Activated naive CD4-positive, alpha-beta T cell treated with anti-CD3 and anti-CD28 coated beads, Interleukin-2, amount 10 ng/mL, durations not matched to agents 7 days and 5 days (primary cell): ENCODE measurements at regions not wholly inside any gene's neighbourhood (a gene's known extent, or its start where the extent isn't known, plus 50 kb on each side); places are given as distances from the start of the nearest gene placed in this dataset.

ENCODE experiments used
- CTCF ChIA-PET: fragments of 350-600 bp; sonication (Branson Sonifier 250); formaldehyde crosslinking; loops from one replicate; lab custom pipeline; 2021; ENCODE audit warnings: antibody characterized with exemption; lab: Charles Lee
- DNase-seq: peaks from one replicate; pipeline ENCODE4 v3.0.0-alpha.2; 2020
- H3K27ac Mint-ChIP-seq: one replicate; pipeline ENCODE4 v1.8.0; 2021; ENCODE audit warnings: mild to moderate bottlenecking, moderate library complexity, mixed read lengths
- H3K27me3 Mint-ChIP-seq: one replicate; pipeline ENCODE4 v1.8.0; 2021; ENCODE audit warnings: mild to moderate bottlenecking, mixed read lengths
- H3K36me3 Mint-ChIP-seq: one replicate; pipeline ENCODE4 v1.8.0; 2021; ENCODE audit warnings: mixed read lengths
- H3K4me1 Mint-ChIP-seq: one replicate; pipeline ENCODE4 v1.8.0; 2021; ENCODE audit warnings: mixed read lengths
- H3K4me3 Mint-ChIP-seq: one replicate; pipeline ENCODE4 v1.8.0; 2021; ENCODE audit warnings: mild to moderate bottlenecking, moderate library complexity, mixed read lengths
- H3K9me3 Mint-ChIP-seq: one replicate; pipeline ENCODE4 v1.8.0; 2021; ENCODE audit warnings: mixed read lengths

GRCh38 chr5:31113101-31113500, 80.4 kb upstream of the CDH6 start:
- CTCF ChIA-PET, result no interaction called here
- H3K27ac Mint-ChIP-seq, result no peak overlapping the region
- H3K4me1 Mint-ChIP-seq, result no peaks in the 10 kb centered on the region
- H3K4me3 Mint-ChIP-seq, result no peak overlapping the region
- no peaks in the 10 kb centered on the region for H3K27me3 Mint-ChIP-seq
- H3K36me3 Mint-ChIP-seq, result no peaks in the 10 kb centered on the region
- DNase-seq, result no peak
- peaks cover 8% of the 10 kb centered on the region for H3K9me3 Mint-ChIP-seq

- CTCF ChIA-PET, result no interaction called here
- peaks cover 8% of the 10 kb centered on the region for H3K9me3 Mint-ChIP-seq
Observed at GRCh38 chr5:31107091-31107518, 86.4 kb upstream of the CDH6 start.

GRCh38 chr5:31106691-31107090, 86.8 kb upstream of the CDH6 start:
- CTCF ChIA-PET, result no interaction called here
- peaks cover 8% of the 10 kb centered on the region for H3K9me3 Mint-ChIP-seq
- no peak overlapping the region for H3K4me3 Mint-ChIP-seq
- H3K27me3 Mint-ChIP-seq, result no peaks in the 10 kb centered on the region
- H3K4me1 Mint-ChIP-seq, result no peaks in the 10 kb centered on the region
- DNase-seq, result no peak
- no peaks in the 10 kb centered on the region for H3K36me3 Mint-ChIP-seq
- H3K27ac Mint-ChIP-seq, result no peak overlapping the region

More at GRCh38 chr5:31107091-31107518, 86.4 kb upstream of the CDH6 start:
- no peak for DNase-seq
- no peak overlapping the region for H3K27ac Mint-ChIP-seq
- no peaks in the 10 kb centered on the region for H3K36me3 Mint-ChIP-seq
- no peaks in the 10 kb centered on the region for H3K27me3 Mint-ChIP-seq
- no peak overlapping the region for H3K4me3 Mint-ChIP-seq
- H3K4me1 Mint-ChIP-seq, result no peaks in the 10 kb centered on the region

- no peak for DNase-seq
- Mint-ChIP-seq H3K4me1 (no peaks in the 10 kb centered on the region), H3K36me3 (no peaks in the 10 kb centered on the region), H3K27ac (no peak overlapping the region), H3K9me3 (peaks cover 6% of the 10 kb centered on the region), H3K27me3 (no peaks in the 10 kb centered on the region), H3K4me3 (no peak overlapping the region)
- CTCF ChIA-PET, result no interaction called here
Observed at GRCh38 chr5:31106278-31106677, 87.2 kb upstream of the CDH6 start.

- DNase-seq, result no peak
- Mint-ChIP-seq H3K4me3 (no peak overlapping the region), H3K4me1 (no peaks in the 10 kb centered on the region), H3K27ac (no peak overlapping the region), H3K36me3 (no peaks in the 10 kb centered on the region), H3K27me3 (no peaks in the 10 kb centered on the region), H3K9me3 (peaks cover 5% of the 10 kb centered on the region)
- CTCF ChIA-PET, result no interaction called here
Observed at GRCh38 chr5:31104775-31105174, 88.7 kb upstream of the CDH6 start.

GRCh38 chr5:31100781-31101310, 92.6 kb upstream of the CDH6 start:
- Mint-ChIP-seq H3K27ac (no peak overlapping the region), H3K36me3 (no peaks in the 10 kb centered on the region), H3K4me3 (no peak overlapping the region), H3K27me3 (no peaks in the 10 kb centered on the region), H3K4me1 (no peaks in the 10 kb centered on the region), H3K9me3 (no peaks in the 10 kb centered on the region)
- CTCF ChIA-PET, result no interaction called here
- no peak for DNase-seq

GRCh38 chr5:31100047-31100575, 93.4 kb upstream of the CDH6 start:
- no peak overlapping the region for H3K4me3 Mint-ChIP-seq
- no peak overlapping the region for H3K27ac Mint-ChIP-seq
- no peak for DNase-seq
- H3K9me3 Mint-ChIP-seq, result no peaks in the 10 kb centered on the region
- no peaks in the 10 kb centered on the region for H3K27me3 Mint-ChIP-seq
- no peaks in the 10 kb centered on the region for H3K4me1 Mint-ChIP-seq
- CTCF ChIA-PET, result no interaction called here
- H3K36me3 Mint-ChIP-seq, result no peaks in the 10 kb centered on the region

GRCh38 chr5:31098811-31099210, 94.7 kb upstream of the CDH6 start:
- no peaks in the 10 kb centered on the region for H3K9me3 Mint-ChIP-seq
- H3K27me3 Mint-ChIP-seq, result no peaks in the 10 kb centered on the region
- no peaks in the 10 kb centered on the region for H3K36me3 Mint-ChIP-seq
- no peak overlapping the region for H3K27ac Mint-ChIP-seq
- no peaks in the 10 kb centered on the region for H3K4me1 Mint-ChIP-seq
- CTCF ChIA-PET, result no interaction called here
- no peak for DNase-seq
- H3K4me3 Mint-ChIP-seq, result no peak overlapping the region

- no peaks in the 10 kb centered on the region for H3K4me1 Mint-ChIP-seq
- no peak for DNase-seq
- no peaks in the 10 kb centered on the region for H3K36me3 Mint-ChIP-seq
- no peak overlapping the region for H3K4me3 Mint-ChIP-seq
- peaks cover under 1% of the 10 kb centered on the region for H3K9me3 Mint-ChIP-seq
- CTCF ChIA-PET, result no interaction called here
- H3K27me3 Mint-ChIP-seq, result no peaks in the 10 kb centered on the region
- H3K27ac Mint-ChIP-seq, result no peak overlapping the region
Observed at GRCh38 chr5:31097851-31098250, 95.6 kb upstream of the CDH6 start.

- H3K27ac Mint-ChIP-seq, result no peak overlapping the region
- no peaks in the 10 kb centered on the region for H3K4me1 Mint-ChIP-seq
- CTCF ChIA-PET, result no interaction called here
- no peak overlapping the region for H3K4me3 Mint-ChIP-seq
- H3K36me3 Mint-ChIP-seq, result no peaks in the 10 kb centered on the region
- H3K27me3 Mint-ChIP-seq, result no peaks in the 10 kb centered on the region
- no peak for DNase-seq
- H3K9me3 Mint-ChIP-seq, result peaks cover 2% of the 10 kb centered on the region
Observed at GRCh38 chr5:31096238-31096865, 97.1 kb upstream of the CDH6 start.

- Mint-ChIP-seq H3K4me3 (no peak overlapping the region), H3K9me3 (peaks cover 2% of the 10 kb centered on the region), H3K4me1 (no peaks in the 10 kb centered on the region), H3K36me3 (no peaks in the 10 kb centered on the region), H3K27ac (no peak overlapping the region), H3K27me3 (no peaks in the 10 kb centered on the region)
- no peak for DNase-seq
- CTCF ChIA-PET, result no interaction called here
Observed at GRCh38 chr5:31095796-31096195, 97.7 kb upstream of the CDH6 start.

GRCh38 chr5:31091501-31091900, 102.0 kb upstream of the CDH6 start:
- H3K4me1 Mint-ChIP-seq, result no peaks in the 10 kb centered on the region

GRCh38 chr5:31090467-31090866, 103.0 kb upstream of the CDH6 start:
- H3K4me1 Mint-ChIP-seq, result no peaks in the 10 kb centered on the region
- H3K27me3 Mint-ChIP-seq, result no peaks in the 10 kb centered on the region
- CTCF ChIA-PET, result no interaction called here
- no peak overlapping the region for H3K27ac Mint-ChIP-seq
- DNase-seq, result no peak
- no peaks in the 10 kb centered on the region for H3K36me3 Mint-ChIP-seq
- peaks cover 2% of the 10 kb centered on the region for H3K9me3 Mint-ChIP-seq
- H3K4me3 Mint-ChIP-seq, result no peak overlapping the region

More at GRCh38 chr5:31091501-31091900, 102.0 kb upstream of the CDH6 start:
- Mint-ChIP-seq H3K9me3 (peaks cover 2% of the 10 kb centered on the region), H3K4me3 (no peak overlapping the region), H3K27ac (no peak overlapping the region), H3K36me3 (no peaks in the 10 kb centered on the region), H3K27me3 (no peaks in the 10 kb centered on the region)
- no peak for DNase-seq
- CTCF ChIA-PET, result interaction anchor here (0.5 kb wide), 1 partner anchor 65 kb away, joined by 3 read pairs; no protein-coding TSS in a partner anchor

GRCh38 chr5:31086839-31087415, 106.6 kb upstream of the CDH6 start:
- no peak overlapping the region for H3K27ac Mint-ChIP-seq
- no peaks in the 10 kb centered on the region for H3K9me3 Mint-ChIP-seq
- DNase-seq, result no peak
- H3K36me3 Mint-ChIP-seq, result no peaks in the 10 kb centered on the region
- CTCF ChIA-PET, result no interaction called here
- H3K4me1 Mint-ChIP-seq, result no peaks in the 10 kb centered on the region
- no peaks in the 10 kb centered on the region for H3K27me3 Mint-ChIP-seq
- no peak overlapping the region for H3K4me3 Mint-ChIP-seq

- Mint-ChIP-seq H3K27me3 (no peaks in the 10 kb centered on the region), H3K27ac (no peak overlapping the region), H3K4me3 (no peak overlapping the region), H3K4me1 (no peaks in the 10 kb centered on the region), H3K9me3 (no peaks in the 10 kb centered on the region), H3K36me3 (no peaks in the 10 kb centered on the region)
- DNase-seq, result no peak
- CTCF ChIA-PET, result no interaction called here
Observed at GRCh38 chr5:31084871-31085270, 108.6 kb upstream of the CDH6 start.
